Esophagus muscularis mucosa (tissue), 4 donors: ENCODE measurements at regions not wholly inside any gene's neighbourhood (a gene's known extent, or its start where the extent isn't known, plus 50 kb on each side); places are given as distances from the start of the nearest gene placed in this dataset.

Experiments used
- EP300 ChIP-seq: sonication (generic); formaldehyde crosslinking; IDR thresholded peaks from one replicate; pipeline ENCODE4 v1.6.1; 2017; ENCODE audit warnings: antibody characterized with exemption
- POLR2A ChIP-seq: fragments of 450-650 bp; IDR thresholded peaks from one replicate; pipeline ENCODE4 v1.6.1; 2017; ENCODE audit warnings: antibody characterized with exemption, moderate library complexity, mild to moderate bottlenecking, low read depth
- POLR2AphosphoS5 ChIP-seq, 2 donors: sonication (generic); formaldehyde crosslinking; IDR thresholded peaks; one replicate each; pipeline ENCODE4 v1.6.1; 2017; ENCODE audit warnings: antibody characterized with exemption in 2 of 2
- TF ChIP-seq, protein P1 (sequence below), 3 experiments: fragments of 200-600 bp in 2 of 3; fragments of 450-650 bp in 1 of 3; sonication (generic) in 2 of 3; IDR thresholded peaks; one replicate each; pipeline ENCODE4 v1.5.1; 2017 to 2019; ENCODE audit warnings: antibody characterized with exemption in 3 of 3, mild to moderate bottlenecking in 2 of 3, moderate library complexity in 1 of 3

DNA sequence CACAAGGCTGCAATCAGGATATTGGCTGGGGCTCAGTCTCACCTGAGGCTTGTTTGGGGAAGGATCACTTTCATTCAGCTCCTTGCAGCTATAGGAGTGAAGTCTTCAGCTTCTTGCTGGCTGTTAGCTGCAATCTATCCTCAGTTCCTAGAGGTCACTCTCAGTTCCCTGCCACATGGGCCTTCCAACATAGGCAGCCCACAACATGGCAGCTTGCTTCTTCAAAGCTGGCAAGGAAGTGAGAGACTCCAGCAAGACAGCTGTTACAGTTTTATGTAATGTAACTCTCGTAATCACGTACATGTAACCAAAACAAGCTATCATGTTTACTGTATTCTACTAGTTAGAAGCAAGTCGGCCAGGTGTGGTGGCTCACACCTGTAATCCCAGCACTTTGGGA, 226.9 kb downstream of the CDC5L start:
- TF ChIP-seq, protein P1, sequence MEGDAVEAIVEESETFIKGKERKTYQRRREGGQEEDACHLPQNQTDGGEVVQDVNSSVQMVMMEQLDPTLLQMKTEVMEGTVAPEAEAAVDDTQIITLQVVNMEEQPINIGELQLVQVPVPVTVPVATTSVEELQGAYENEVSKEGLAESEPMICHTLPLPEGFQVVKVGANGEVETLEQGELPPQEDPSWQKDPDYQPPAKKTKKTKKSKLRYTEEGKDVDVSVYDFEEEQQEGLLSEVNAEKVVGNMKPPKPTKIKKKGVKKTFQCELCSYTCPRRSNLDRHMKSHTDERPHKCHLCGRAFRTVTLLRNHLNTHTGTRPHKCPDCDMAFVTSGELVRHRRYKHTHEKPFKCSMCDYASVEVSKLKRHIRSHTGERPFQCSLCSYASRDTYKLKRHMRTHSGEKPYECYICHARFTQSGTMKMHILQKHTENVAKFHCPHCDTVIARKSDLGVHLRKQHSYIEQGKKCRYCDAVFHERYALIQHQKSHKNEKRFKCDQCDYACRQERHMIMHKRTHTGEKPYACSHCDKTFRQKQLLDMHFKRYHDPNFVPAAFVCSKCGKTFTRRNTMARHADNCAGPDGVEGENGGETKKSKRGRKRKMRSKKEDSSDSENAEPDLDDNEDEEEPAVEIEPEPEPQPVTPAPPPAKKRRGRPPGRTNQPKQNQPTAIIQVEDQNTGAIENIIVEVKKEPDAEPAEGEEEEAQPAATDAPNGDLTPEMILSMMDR (IDR thresholded peaks at IDR 0.05): no peak
- TF ChIP-seq EP300: no peak
- no peak for TF ChIP-seq POLR2A
- TF ChIP-seq POLR2AphosphoS5 (IDR thresholded peaks at IDR 0.05): no peak
